ENCODE measurements at regions not wholly inside any gene's neighbourhood (a gene's known extent, or its start where the extent isn't known, plus 50 kb on each side); places are given as distances from the start of the nearest gene placed in this dataset.

DNA sequence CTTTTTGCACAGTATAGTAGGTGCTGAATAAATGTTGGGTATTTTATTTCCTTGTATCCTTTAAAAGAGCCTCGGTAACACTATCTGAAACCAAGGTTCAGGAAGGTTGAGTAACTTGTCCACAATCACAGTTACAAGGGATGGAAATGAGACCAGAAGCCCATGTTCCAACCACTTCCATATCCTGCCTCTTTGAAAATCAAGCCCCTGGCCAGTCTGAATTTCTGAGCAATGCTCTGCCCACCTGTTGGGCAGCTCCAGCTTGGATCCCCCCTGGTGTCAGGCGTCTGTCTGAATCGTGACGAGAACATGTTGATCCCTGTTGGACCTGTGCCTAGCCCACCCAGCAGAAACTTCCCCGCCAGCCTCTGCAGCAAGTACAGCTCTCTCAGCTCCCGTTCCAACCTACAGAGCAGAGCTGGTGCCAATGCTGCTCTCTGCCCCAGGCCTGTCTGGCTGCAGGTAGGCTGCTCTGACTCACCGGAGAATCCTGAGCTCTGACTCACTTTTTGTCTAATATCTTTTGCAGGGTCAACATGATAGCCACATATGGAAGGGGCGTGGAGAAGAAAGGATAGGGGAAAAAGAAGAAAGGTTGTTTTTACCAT is 595.5 kb downstream of the INHBA start:
- no peak for TF ChIP-seq CTCF (IDR thresholded peaks at IDR 0.05 in 8 of 11, conservative IDR thresholded peaks at IDR 0.05 in 3 of 11)
- no peak for TF ChIP-seq POLR2A (IDR thresholded peaks at IDR 0.05)
